Natural killer cell (primary cell): ENCODE measurements at regions not wholly inside any gene's neighbourhood (a gene's known extent, or its start where the extent isn't known, plus 50 kb on each side); places are given as distances from the start of the nearest gene placed in this dataset.
"Not testable (repeated sequence)": the region's sequence is repeated elsewhere in the genome, so short reads cannot be mapped to it uniquely, and the experiment has no call there.

ENCODE experiments used
- ATAC-seq, 3 donors: fragments of 150-1000 bp in 2 of 3; fragments of 200-7000 bp in 1 of 3; cut with Tn5 transposase; 1 replicate in 1 of 3; 2 replicates in 2 of 3; pipeline ENCODE4 v1.10.0; 2021; ENCODE audit warnings: mild to moderate bottlenecking in 2 of 3, moderate library complexity in 2 of 3
- DNase-seq, 2 donors: peaks; one replicate each; pipeline versions ENCODE4 v3.0.0 to v3.0.0-alpha.2; 2013 to 2021; ENCODE audit warnings: mixed read lengths in 1 of 2
- H3K27ac ChIP-seq: one replicate; pipeline ENCODE4 v1.5.1; 2013; ENCODE audit warnings: mild to moderate bottlenecking, low read length
- H3K27me3 ChIP-seq: one replicate; pipeline ENCODE4 v1.6.1; 2013; ENCODE audit warnings: low read length; ENCODE audit not compliant: control insufficient read depth, insufficient read depth
- H3K36me3 ChIP-seq: one replicate; pipeline ENCODE4 v1.6.1; 2013; ENCODE audit warnings: low read length; ENCODE audit not compliant: control insufficient read depth, insufficient read depth
- H3K4me1 ChIP-seq: one replicate; pipeline ENCODE4 v1.6.1; 2013; ENCODE audit warnings: low read length; ENCODE audit not compliant: control insufficient read depth, insufficient read depth
- H3K4me3 ChIP-seq: one replicate; pipeline ENCODE4 v1.5.1; 2013; ENCODE audit warnings: low read length
- H3K9me3 ChIP-seq: one replicate; pipeline ENCODE4 v1.6.1; 2013; ENCODE audit warnings: low read length; ENCODE audit not compliant: control insufficient read depth, insufficient read depth
- H3K27ac Mint-ChIP-seq, 2 donors: one replicate each; pipeline ENCODE4 v1.8.0; 2022; ENCODE audit warnings: mild to moderate bottlenecking in 2 of 2, mixed read lengths in 2 of 2, moderate library complexity in 1 of 2
- H3K27me3 Mint-ChIP-seq, 2 donors: one replicate each; pipeline ENCODE4 v1.8.0; 2022; ENCODE audit warnings: low read depth in 2 of 2, mixed read lengths in 2 of 2
- H3K36me3 Mint-ChIP-seq: one replicate; pipeline ENCODE4 v1.8.0; 2022; ENCODE audit warnings: mixed read lengths
- H3K4me1 Mint-ChIP-seq, 2 donors: one replicate each; pipeline ENCODE4 v1.8.0; 2022; ENCODE audit warnings: mixed read lengths in 2 of 2
- H3K4me3 Mint-ChIP-seq: one replicate; pipeline ENCODE4 v1.8.0; 2022; ENCODE audit warnings: mild to moderate bottlenecking, moderate library complexity, mixed read lengths
- H3K9me3 Mint-ChIP-seq, 2 donors: one replicate each; pipeline ENCODE4 v1.8.0; 2022; ENCODE audit warnings: mixed read lengths in 2 of 2
- WGBS: methylation state at CpG from one replicate; pipeline ENCODE4 v1.1.7; 2013; ENCODE audit warnings: missing lambda C conversion rate; ENCODE audit not compliant: insufficient coverage; 5-methylcytosine and 5-hydroxymethylcytosine counted together
- intact Hi-C: fragments of 100-400 bp; cut with micrococcal nuclease; formaldehyde crosslinking; loops from one replicate; pipeline ENCODE4 v1.14.2; 2022
- TF ChIP-seq, protein P1 (sequence below): fragments of 200-600 bp; IDR thresholded peaks from one replicate; pipeline ENCODE4 v1.8.0; 2022; ENCODE audit warnings: antibody characterized with exemption

GRCh38 chr2:126048719-126049118 lies 607.2 kb upstream of the GYPC start:
- Mint-ChIP-seq H3K27me3 (no peaks in the 10 kb centered on the region), H3K27ac (no peak overlapping the region), H3K4me1 (no peaks in the 10 kb centered on the region), H3K4me3 (no peak overlapping the region), H3K36me3 (no peaks in the 10 kb centered on the region), H3K9me3 (peaks cover 9 to 19% of the 10 kb centered on the region in 2 donors)
- no peaks in the 10 kb centered on the region for H3K4me1 ChIP-seq
- TF ChIP-seq, protein P1, sequence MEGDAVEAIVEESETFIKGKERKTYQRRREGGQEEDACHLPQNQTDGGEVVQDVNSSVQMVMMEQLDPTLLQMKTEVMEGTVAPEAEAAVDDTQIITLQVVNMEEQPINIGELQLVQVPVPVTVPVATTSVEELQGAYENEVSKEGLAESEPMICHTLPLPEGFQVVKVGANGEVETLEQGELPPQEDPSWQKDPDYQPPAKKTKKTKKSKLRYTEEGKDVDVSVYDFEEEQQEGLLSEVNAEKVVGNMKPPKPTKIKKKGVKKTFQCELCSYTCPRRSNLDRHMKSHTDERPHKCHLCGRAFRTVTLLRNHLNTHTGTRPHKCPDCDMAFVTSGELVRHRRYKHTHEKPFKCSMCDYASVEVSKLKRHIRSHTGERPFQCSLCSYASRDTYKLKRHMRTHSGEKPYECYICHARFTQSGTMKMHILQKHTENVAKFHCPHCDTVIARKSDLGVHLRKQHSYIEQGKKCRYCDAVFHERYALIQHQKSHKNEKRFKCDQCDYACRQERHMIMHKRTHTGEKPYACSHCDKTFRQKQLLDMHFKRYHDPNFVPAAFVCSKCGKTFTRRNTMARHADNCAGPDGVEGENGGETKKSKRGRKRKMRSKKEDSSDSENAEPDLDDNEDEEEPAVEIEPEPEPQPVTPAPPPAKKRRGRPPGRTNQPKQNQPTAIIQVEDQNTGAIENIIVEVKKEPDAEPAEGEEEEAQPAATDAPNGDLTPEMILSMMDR, result no peak
- ATAC-seq (no peak), DNase-seq (no peak)
- intact Hi-C loops, result no loop called here
- H3K27ac ChIP-seq, result no peak overlapping the region
- no peaks in the 10 kb centered on the region for H3K36me3 ChIP-seq
- H3K27me3 ChIP-seq, result no peaks in the 10 kb centered on the region
- H3K9me3 ChIP-seq, result no peaks in the 10 kb centered on the region
- no peak overlapping the region for H3K4me3 ChIP-seq

DNA sequence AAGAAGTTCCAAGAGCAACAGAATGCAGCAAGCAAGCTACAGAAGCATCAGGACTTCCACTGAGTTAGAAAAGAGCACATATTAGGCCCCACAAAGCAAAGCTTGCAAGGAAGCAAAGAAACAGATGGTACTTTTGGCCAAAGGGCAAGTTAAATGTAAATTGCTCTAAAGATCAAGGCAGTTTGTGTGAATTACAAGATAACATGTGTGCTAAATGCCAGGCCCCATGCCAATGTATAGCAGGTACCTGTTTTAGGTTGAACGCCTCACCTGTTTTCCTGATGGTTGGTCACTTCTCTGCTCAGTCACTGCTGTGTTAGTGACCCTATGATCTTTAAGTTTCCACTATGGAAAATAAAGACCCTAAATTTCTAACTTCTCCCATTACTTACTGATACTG lies 606.5 kb upstream of the GYPC start:
- Mint-ChIP-seq H3K36me3 (no peaks in the 10 kb centered on the region), H3K4me1 (no peaks in the 10 kb centered on the region), H3K4me3 (no peak overlapping the region), H3K9me3 (peaks cover 9 to 25% of the 10 kb centered on the region in 2 donors), H3K27me3 (no peaks in the 10 kb centered on the region), H3K27ac (no peak overlapping the region)
- Histone ChIP-seq H3K27me3 (no peaks in the 10 kb centered on the region), H3K27ac (no peak overlapping the region), H3K4me1 (no peaks in the 10 kb centered on the region), H3K36me3 (no peaks in the 10 kb centered on the region), H3K4me3 (no peak overlapping the region), H3K9me3 (no peaks in the 10 kb centered on the region)
- TF ChIP-seq, protein P1, result no peak
- WGBS, result 96% methylated on average over 1 of the region's 1 CpG
- ATAC-seq (no peak), DNase-seq (no peak)
- intact Hi-C loops, result no loop called here

DNA sequence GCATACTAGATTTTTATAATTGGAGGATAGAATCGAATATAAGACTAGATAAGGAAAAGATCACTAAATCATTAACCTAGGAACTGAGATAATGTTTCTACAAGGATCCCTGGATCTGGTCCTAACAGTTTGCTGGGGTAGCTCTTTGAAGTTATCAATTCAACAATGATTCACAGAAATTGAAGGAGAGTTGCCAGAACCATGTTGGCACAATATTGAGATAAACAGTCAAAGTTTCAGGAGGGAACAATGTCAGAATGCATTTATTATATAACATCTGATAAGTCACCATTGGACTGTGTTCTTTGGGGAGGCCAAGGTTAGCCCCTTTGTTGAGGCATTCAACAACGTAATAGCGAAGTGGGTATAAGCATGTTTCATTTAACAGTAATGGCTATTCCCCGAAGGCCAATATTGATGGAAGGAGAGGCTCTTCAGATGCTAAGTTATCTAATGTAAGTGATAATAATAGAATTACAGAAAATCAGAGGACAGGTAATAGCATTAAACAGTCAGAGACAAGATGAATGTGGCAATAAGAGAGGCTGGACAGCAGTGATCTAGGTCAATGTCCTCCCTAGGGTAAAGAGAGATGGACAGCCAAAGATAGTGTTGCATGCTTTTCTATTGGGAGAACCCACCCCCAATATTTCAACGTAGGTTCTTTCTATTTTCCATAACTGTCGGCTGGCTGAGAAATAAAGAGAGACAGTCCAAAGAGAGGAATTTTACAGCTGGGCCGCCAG lies 604.8 kb upstream of the GYPC start:
- no peaks in the 10 kb centered on the region for H3K27me3 Mint-ChIP-seq
- H3K36me3 Mint-ChIP-seq, result no peaks in the 10 kb centered on the region

DNA sequence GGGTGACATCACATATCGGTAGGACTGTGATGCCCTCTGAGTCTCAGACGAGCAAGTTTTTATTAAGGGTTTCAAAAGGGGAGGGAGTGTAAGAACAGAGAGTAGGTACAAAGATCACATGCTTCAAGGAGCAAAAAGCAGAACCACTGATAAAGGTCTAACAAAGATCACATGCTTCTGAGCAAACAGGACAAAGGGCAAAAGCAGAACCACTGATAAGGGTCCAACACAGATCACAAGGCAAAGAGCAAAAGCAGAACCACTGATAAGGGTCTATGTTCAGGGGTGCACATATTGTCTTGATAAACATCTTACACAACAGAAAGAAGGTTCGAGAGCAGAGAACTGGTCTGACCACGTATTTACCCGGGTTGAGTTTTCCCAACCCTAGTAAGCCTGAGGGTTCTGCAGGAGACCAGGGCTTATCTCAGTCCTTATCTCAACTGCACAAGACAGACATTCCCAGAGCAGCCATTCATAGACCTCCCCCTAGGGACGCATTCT lies 604.2 kb upstream of the GYPC start:
- DNase-seq, H3K27ac Mint-ChIP-seq, intact Hi-C loops, H3K4me3 ChIP-seq, H3K27ac ChIP-seq, H3K27me3 ChIP-seq, H3K36me3 Mint-ChIP-seq, H3K4me3 Mint-ChIP-seq, H3K4me1 Mint-ChIP-seq, H3K4me1 ChIP-seq, H3K36me3 ChIP-seq, H3K27me3 Mint-ChIP-seq, H3K9me3 ChIP-seq, ATAC-seq: not testable (repeated sequence)
- WGBS, result 88% methylated on average over 5 of the region's 6 CpGs
- peaks cover 12 to 34% of the 10 kb centered on the region in 2 donors for H3K9me3 Mint-ChIP-seq

More for the DNA sequence above, 604.8 kb upstream of the GYPC start:
- Histone ChIP-seq H3K4me1 (no peaks in the 10 kb centered on the region), H3K27ac (no peak overlapping the region), H3K4me3 (no peak overlapping the region), H3K9me3 (no peaks in the 10 kb centered on the region), H3K27me3 (no peaks in the 10 kb centered on the region), H3K36me3 (no peaks in the 10 kb centered on the region)
- intact Hi-C loops, result no loop called here
- DNase-seq (no peak), ATAC-seq (no peak)
- Mint-ChIP-seq H3K4me3 (no peak overlapping the region), H3K27ac (no peak overlapping the region), H3K9me3 (peaks cover 13 to 31% of the 10 kb centered on the region in 2 donors), H3K4me1 (no peaks in the 10 kb centered on the region)
- TF ChIP-seq, protein P1, result no peak
- 85% methylated on average over 6 of the region's 7 CpGs for WGBS
